GM21717 (cell line): ENCODE measurements at regions not wholly inside any gene's neighbourhood (a gene's known extent, or its start where the extent isn't known, plus 50 kb on each side); places are given as distances from the start of the nearest gene placed in this dataset.
"Not testable (repeated sequence)": the region's sequence is repeated elsewhere in the genome, so short reads cannot be mapped to it uniquely, and the experiment has no call there.

Experiments
- ATAC-seq: cut with Tn5 transposase; IDR thresholded peaks from one replicate; pipeline ENCODE4 v1.9.1; 2021; ENCODE audit warnings: mild to moderate bottlenecking, moderate library complexity; ENCODE audit not compliant: unreplicated experiment

DNA sequence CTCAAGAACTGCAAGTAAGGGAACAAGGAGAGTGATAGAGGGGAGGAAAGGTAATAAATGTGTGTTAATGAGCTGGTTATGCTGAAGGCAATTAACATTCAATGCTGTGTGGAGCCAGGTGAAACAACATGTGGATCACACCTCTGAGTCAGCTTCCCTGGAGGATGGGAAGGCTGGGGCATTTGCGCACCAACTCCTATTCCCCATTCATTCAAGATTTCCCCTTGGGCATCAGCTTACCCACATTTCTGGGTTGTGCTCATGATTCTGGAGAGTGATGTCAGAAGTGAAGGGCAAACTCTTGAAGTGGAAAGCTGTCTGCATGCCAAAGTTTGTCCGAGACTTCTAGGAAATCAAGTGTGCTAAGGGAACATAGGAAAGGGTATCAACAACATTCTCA lies 461.4 kb downstream of the MID1IP1 start:
- ATAC-seq: no peak

DNA sequence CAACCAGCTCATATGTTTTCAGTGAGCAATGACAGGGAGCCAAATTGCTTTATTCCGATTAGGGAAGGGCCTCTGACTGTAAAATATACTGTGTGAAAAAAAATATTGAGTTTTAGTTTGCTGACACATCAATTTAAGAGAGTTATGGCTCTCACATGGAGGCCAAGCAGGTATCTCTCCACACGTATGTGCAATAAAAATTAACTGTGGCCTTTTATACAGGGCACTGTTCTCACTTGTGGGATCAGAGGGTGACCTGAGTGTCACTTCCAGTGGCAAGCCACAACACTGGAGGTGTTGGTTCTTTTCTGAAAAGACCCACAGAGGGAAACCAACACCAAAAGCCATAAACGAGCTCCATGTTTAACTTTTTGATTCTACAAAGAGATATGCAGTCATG lies 462.8 kb downstream of the MID1IP1 start:
- no peak for ATAC-seq

DNA sequence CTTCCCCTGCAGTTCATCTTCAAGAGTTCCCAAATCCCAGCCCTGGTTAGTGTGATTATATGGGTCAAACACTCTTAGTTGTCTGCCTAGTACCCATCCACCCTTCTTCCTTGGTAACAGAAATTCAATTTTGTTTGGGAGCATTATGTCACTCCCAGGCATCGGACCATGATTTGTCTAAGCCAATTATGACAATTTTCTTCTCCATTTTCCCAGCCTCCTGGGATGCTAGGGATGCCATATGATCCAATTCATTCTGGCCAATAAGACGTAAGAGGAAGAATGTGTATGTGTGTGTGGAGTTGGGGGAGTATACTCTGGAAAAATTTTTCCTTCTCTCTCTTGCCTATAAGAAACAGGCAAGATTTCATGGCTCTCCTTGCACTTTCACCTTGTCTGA lies 465.9 kb downstream of the MID1IP1 start:
- no peak for ATAC-seq

DNA sequence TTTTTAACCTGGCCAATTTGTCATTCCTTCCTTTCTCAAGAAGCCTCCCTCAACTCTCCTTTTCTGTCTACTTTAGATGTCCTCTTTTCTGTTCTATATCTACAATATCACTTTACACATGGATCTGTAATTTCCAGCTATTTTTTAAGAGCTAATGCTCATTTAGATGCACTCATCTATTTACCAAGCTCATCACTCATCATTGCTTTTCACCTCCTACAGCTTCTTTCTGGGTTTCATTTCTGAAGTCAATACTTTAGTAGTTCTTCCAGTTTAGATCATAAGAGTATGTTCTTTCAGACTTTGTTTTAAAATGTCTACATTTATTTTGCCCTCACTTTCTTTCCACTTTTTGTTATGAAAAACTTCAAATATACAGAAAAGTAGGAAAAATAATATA lies 466.9 kb downstream of the MID1IP1 start:
- no peak for ATAC-seq

DNA sequence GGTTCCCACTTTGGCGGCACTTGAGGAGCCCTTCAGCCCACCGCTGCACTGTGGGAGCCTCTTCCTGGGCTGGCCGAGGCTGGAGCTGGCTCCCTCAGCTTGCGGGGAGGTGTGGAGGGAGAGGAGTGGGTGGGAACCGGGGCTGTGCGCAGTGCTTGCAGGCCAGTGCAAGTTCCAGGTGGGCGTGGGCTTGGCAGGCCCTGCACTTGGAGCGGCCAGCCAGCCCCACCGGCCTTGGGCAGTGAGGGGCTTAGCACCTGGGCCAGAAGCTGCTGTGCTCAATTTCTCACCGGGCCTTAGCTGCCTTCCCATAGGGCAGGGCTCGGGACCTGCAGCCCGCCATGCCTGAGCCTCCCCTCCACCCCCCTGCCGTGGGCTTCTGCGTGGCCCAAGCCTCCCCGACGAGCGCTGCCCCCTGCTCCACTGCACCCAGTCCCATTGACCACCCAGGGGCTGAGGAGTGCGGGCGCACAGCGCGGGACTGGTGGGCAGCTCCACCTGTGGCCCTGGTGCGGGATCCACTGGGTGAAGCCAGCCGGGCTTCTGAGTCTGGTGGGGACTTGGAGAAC lies 474.3 kb downstream of the MID1IP1 start:
- ATAC-seq: no peak

DNA sequence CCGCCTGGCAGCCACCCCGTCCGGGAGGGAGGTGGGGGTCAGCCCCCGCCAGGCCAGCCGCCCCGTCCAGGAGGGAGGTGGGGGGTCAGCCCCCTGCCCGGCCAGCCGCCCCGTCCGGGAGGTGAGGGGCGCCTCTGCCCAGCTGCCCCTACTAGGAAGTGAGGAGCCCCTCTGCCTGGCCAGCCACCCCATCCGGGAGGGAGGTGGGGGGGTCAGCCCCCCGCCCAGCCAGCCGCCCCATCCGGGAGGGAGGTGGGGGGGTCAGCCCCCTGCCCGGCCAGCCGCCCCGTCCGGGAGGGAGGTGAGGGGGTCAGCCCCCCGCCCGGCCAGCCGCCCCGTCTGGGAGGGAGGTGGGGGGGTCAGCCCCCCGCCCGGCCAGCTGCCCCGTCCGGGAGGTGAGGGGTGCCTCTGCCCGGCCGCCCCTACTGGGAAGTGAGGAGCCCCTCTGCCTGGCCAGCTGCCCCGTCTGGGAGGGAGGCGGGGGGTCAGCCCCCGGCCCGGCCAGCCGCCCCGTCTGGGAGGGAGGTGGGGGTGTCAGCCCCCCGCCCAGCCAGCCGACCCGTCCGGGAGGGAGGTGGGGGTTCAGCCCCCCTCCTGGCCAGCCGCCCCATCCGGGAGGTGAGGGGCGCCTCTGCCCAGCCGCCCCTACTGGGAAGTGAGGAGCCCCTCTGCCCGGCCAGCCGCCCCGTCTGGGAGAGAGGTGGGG lies 476.6 kb downstream of the MID1IP1 start:
- not testable (repeated sequence) for ATAC-seq

DNA sequence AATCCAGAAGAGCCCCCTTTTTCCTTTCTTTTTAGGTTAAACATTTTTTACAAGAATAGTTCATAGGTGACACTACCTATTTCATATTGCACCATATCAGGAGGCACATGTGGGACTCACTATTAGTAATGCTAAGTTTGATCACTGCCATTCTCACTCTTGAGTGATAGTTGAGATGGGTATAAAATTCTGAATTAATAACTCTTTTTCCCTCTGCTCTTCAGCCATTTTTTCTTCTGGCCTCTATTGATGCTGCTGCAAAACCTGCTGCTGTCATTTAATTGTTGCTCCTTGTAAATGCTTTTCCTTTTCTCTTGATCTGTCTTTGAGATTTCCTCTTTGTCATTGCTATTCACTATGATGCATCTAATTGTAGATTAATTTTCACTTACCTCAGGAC lies 482.0 kb downstream of the MID1IP1 start:
- ATAC-seq: no peak

DNA sequence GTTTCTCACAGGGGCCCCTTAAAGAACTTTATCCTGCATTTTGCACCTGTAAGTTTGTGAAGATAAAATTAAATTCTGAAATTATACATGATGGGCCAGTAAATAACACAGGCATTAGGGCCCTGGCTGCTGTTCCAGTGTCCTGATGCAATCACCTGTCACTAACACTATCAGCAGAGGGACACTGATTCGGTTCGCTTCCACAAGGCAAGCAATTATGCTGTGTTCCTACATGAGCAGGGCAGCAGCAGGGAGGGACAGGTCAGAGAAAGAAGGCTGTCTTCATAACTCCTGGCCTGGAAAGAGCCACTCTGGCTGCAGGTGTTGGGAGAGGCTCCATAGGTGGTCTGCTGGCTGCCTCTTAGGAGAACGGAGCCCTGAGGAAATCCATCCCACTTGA lies 487.3 kb downstream of the MID1IP1 start:
- ATAC-seq: no peak

DNA sequence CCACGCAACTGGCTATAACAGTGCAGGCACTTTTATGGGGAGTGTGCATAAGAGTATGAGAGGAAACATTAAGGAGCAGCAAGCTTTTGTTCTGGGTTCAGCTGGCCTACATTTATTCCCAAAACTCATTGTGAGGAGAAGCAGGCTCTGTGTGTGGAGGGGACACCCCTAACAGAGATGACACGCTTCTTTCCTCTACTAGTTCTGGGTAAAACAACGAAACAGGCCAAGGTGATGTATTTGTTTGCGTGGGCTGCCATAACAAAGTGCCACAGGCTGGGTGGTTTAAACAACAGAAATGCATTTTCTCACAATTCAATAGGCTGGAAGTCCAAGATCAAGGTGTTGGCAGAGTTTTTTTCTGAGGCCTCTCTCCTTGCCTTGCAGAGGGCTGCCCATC lies 488.6 kb downstream of the MID1IP1 start:
- no peak for ATAC-seq

DNA sequence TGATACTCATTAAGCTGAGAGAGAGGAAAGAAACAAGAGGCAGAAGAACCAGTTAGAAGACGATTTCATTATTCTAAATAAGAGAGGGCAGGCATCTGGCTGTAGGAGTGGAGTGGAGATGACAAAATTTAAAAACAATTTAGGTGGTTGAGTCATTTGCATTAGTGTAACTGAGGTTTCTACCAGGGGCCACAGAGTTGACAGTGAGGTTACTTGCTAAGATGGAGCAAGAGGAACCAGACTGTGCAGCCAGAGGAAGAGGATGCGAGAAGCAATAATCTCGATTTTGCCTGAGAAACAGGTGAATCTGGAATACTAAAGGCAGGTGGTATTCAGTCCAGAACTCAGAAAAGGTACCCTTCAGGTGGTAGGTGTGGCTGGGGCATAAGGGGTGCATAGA lies 491.9 kb downstream of the MID1IP1 start:
- no peak for ATAC-seq

DNA sequence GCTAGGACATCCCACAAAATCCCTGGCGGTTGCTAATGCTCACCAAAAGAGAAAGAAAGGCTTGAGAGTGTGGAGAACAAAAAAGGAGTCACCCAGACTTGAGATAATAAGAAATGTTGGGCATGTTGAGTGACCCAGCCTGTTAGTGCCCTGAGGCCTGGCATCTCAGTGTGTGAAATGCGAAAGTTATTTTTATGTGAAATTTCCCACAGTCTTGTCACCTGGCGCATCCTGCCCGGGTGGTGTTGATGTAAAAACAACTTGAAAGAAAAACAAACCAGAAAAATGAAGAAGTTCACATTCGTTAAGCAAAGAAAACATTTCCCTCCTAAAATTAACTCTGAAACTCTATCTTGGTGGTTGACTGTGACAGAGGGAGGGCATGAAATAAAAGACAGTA lies 495.2 kb downstream of the MID1IP1 start:
- ATAC-seq: no peak

DNA sequence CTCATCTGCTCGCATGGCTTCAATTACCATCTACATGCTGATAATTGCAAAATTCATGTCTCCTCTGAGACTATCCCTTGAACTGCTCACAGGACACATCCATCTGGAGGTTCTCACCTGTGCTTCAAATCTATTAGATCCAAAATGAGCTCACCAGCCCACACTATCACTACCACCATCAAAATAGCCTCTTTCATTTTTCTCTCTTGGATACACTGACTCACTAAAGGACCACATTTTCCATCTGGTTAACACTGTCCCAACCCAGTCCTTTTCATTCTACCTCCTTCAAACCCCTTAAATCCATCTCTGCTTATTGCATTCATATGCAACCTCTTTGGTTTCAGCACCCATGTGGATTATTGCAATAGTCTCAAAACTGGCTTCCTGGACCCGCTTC lies 497.6 kb downstream of the MID1IP1 start:
- no peak for ATAC-seq

DNA sequence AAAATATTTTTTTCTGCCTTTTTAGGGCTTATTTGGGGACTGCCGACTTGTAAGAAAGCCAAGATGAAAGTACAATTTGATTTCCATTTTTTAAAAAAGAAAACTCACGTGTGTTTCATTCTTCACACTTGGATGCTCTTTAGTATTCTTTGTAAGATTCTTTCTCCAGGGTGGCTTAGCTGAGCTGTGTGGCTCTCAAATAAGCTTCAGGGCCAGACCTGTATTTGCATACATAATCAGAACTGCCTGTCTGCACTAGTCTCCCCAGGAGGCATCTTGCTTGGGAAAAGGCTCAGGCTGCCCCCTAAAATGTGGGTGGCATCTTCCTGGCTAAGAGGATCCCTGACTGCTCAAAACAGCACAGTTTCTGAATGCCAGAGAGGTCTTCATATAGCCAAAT lies 498.4 kb downstream of the MID1IP1 start:
- ATAC-seq: no peak

DNA sequence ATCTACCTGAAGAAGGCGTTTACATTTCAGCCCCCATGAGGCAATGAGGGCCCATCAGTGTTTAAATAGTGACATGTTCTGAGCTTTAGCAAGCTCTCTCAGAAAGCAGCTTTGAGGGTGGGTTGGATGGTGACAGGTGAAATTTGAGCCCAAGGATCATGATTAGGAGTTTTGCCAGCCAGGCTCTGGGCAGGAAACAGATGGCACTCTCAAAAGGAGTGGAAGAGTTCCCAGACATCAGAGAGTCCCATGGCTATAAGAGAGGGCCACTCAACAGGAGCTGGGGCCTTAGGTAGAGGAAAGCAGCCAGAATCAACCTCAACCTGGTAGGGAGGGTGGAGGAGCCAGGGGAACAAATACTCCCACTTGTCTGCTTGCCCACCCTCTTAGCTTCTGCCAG lies 499.8 kb downstream of the MID1IP1 start:
- ATAC-seq: no peak

DNA sequence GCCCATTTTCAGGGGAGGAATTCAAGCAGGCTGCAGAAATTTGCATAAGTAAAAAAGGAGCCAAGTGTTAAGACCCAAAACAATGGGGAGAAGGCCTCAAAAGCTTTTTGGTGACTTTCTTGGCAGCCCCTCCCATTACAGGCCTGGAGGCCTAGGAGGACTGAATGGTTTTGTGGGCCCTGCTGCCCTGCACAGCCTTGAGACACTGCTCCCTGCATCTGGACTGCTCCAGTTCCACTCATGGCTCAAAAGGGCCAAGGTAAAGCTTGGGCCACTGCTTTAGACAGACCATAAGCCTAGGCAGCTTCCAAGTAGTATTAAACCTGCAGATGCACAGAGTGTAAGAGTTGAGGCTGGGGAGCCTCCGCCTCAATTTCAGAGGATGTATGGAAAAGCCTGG lies 501.6 kb downstream of the MID1IP1 start:
- no peak for ATAC-seq

DNA sequence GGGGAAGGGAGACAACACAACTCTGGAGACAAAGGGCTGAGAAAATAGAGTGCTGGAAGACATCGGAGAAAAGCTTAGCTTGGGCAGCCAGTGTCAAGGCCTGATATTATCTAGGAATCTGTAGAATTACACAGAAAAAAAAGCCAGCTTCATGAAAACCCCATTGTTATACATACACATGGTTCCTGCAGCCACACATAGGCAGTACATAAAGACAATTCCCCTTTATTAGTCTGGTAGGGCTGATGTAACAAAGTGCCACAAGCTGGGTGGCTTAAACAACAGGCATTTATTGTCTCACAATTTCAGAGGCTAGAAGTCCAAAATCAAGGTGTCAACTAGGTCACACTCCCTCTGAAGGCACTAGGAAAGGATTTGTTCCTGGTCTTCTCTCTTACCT lies 503.5 kb downstream of the MID1IP1 start:
- ATAC-seq: no peak

DNA sequence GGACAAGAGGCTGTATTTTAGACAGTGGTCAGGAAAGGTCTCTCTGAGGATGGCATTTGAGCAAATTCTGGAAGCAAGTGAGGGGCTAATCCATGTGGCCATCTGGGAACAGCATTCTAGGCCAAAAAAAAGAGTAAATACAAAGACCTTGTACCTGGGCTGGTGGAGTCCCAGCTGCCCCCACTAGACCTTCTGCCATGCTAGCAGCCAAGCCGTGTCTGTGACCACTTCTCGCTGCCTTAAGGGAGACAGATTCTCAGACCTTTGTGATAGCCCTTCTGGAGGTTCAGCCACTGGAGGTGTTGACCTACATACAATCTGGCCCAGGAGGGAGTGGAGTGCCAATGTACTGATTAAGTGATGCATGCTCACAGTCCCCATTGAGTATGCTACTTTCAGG lies 506.2 kb downstream of the MID1IP1 start:
- ATAC-seq: no peak

DNA sequence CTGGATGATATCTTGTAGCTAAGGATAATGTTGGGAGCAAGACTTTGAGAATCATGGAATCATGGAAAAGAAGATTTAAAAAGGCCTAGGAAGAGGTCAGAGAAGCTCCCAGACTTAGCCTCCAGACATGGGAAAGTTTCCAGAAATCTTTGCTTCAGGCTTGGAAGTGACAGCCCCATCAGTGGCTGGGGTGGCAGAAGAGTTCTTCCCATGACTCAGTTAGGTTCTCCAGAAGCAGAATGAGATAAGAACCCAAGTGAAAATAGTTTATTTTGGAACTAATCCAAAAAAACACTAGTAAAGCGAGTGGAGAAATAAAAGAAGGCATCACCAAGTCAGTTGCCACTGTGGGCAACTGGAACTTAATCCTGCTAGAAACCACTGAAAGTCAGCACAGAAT lies 506.9 kb downstream of the MID1IP1 start:
- ATAC-seq: no peak

DNA sequence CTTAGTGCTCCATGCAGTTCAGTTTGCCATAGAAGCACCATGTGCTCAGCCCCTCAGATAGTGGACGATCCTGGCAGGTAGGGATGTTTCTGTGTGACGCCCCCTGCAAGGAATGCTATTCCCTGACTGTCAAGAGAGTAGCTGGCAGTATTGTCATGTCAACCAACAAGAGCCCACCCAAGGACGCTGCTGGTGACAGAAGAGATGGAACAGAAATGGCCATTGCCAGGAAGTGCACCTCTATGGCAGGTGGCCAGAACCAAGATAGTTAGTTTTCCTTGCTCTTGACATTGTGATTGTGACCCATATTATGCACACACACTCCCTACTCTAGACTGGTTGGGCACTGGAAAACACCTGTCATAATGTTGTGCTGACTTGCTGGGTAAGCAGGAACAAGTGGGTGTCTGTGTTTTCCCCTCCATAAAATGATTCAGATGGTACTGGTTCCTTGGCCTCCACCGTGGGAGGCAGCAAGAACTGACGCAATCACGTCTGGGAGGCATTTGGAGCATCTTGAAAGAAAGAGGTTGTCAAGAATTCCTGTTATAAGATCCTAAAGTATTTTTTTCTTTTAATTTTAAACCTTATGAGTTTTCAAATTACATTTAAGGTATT lies 507.9 kb downstream of the MID1IP1 start:
- ATAC-seq: no peak

DNA sequence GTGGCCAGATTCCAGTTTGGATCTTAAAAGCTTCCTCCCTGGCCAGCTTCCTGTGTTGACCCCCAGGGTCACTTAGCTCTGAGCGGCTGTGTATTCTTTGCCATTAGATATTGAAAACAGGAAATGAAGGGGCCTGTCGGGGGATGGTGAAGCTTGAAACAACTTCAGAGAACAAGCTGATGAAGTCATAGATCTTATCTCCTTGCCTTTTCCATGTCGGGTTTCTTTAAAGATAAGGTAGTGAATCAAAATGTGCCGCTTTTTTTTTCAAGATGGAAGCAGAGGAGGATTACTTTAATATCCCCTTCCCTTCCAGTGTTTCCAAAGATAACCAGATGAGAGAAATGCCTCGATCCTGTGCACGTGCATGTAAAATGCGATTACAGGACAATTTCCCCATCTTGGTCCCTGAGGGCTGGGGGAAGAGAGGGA lies 508.5 kb downstream of the MID1IP1 start:
- no peak for ATAC-seq

DNA sequence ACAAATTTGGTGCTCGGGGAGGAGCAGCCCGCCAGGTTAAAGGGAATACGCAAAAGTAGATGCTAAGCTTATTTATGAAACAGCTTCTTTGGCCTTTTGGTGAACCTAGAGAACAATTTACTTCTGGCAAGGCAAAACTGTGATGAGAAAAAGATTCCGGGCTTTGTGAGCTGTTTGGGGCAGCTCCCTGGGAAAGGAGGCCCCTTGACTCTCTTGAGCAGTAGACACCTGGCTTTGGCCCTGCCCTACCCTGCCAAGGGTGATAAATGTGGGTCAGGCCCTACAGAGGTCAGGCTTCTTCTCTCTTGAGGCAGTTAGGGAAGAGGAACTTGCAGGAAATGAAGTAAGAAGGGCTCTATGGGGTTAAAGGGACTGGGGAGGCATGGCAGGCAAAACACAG lies 509.6 kb downstream of the MID1IP1 start:
- no peak for ATAC-seq

DNA sequence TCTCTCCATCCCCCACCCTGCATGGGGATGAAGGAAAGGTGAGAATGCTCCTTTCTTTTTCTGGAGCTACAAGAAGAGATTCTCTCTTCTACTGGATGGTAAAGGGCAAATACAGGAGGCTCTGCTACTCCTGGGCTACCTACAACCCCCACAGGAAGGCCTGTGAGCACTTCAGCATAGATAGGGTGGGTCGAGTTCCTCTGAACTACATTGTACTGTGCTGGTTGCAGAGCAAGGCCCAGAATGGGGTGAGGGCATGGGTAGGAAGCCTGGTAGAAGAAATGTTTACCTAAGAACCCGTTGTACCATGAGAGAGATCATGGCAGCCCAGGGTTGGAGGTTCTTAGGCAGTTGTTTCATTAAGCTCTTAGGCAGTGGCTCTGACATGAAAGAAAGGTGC lies 510.4 kb downstream of the MID1IP1 start:
- no peak for ATAC-seq

DNA sequence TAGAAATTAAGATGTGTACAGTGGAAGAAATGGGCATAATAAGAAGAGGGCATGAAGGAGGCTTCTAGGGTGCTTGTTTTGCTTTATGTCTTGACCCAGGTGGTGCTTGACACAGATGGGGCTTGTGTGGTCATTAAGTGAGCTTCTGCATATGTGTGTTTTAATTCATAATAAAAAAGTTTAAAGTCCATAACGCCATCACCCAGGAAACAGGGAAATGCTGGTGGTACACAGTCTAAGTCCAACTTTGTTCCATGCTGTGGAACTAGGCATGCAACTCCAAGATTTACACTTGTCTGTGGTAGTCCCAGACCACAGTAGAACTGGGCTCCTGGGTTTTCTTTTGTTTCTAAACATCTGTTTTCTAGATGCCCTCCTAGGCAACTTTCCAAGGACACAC lies 511.9 kb downstream of the MID1IP1 start:
- no peak for ATAC-seq
